Naive thymus-derived CD4-positive, alpha-beta T cell (primary cell): ENCODE measurements at regions not wholly inside any gene's neighbourhood (a gene's known extent, or its start where the extent isn't known, plus 50 kb on each side); places are given as distances from the start of the nearest gene placed in this dataset.
"Not testable (repeated sequence)": the region's sequence is repeated elsewhere in the genome, so short reads cannot be mapped to it uniquely, and the experiment has no call there.

Experiments
- ATAC-seq: fragments of 150-1000 bp; cut with Tn5 transposase; 2 replicates; pipeline ENCODE4 v1.10.0; 2021; ENCODE audit warnings: mild to moderate bottlenecking, moderate library complexity
- CTCF ChIA-PET: fragments of 350-600 bp; sonication (Branson Sonifier 250); formaldehyde crosslinking; loops from one replicate; lab custom pipeline; 2021; ENCODE audit warnings: antibody characterized with exemption; lab: Charles Lee
- POLR2A ChIA-PET: fragments of 350-600 bp; sonication (Branson Sonifier 250); formaldehyde crosslinking; loops from one replicate; lab custom pipeline; 2021; ENCODE audit warnings: antibody characterized with exemption, inconsistent platforms; lab: Charles Lee
- DNase-seq, 9 donors: peaks; one replicate each; pipeline versions ENCODE4 v3.0.0 to v3.0.0-alpha.2; 2020 to 2022; ENCODE audit warnings: mixed read lengths in 1 of 9
- H3K27ac ChIP-seq: one replicate; pipeline ENCODE4 v1.7.0; 2013; ENCODE audit warnings: mild to moderate bottlenecking, low read depth, low read length, moderate library complexity
- H3K27me3 ChIP-seq, 2 donors: one replicate each; pipeline ENCODE4 v1.7.0; 2013; ENCODE audit warnings: low read length in 2 of 2, mild to moderate bottlenecking in 2 of 2, moderate library complexity in 2 of 2; ENCODE audit not compliant: control insufficient read depth in 2 of 2, insufficient read depth in 2 of 2
- H3K36me3 ChIP-seq, 3 experiments: 1 replicate in 2 of 3; 2 replicates in 1 of 3; pipeline ENCODE4 v1.7.0; 2013; ENCODE audit warnings: low read length in 3 of 3, mild to moderate bottlenecking in 3 of 3, moderate library complexity in 1 of 3; ENCODE audit not compliant: insufficient read depth in 3 of 3, control insufficient read depth in 2 of 3
- H3K4me1 ChIP-seq, 2 donors: one replicate each; pipeline ENCODE4 v1.7.0; 2013; ENCODE audit warnings: low read length in 2 of 2, mild to moderate bottlenecking in 2 of 2, moderate library complexity in 1 of 2; ENCODE audit not compliant: control insufficient read depth in 2 of 2, insufficient read depth in 2 of 2
- H3K4me3 ChIP-seq: 2 replicates; pipeline ENCODE4 v1.7.0; 2013; ENCODE audit warnings: mild to moderate bottlenecking, low read length
- H3K9me3 ChIP-seq, 3 experiments: 1 replicate in 2 of 3; 2 replicates in 1 of 3; pipeline ENCODE4 v1.7.0; 2013; ENCODE audit warnings: low read length in 3 of 3; ENCODE audit not compliant: control insufficient read depth in 2 of 3
- H3K27ac Mint-ChIP-seq, 9 donors: one replicate each; pipeline ENCODE4 v1.8.0; 2020 to 2022; ENCODE audit warnings: mixed read lengths in 9 of 9, mild to moderate bottlenecking in 8 of 9, moderate library complexity in 5 of 9, inconsistent platforms in 2 of 9
- H3K27me3 Mint-ChIP-seq, 5 donors: one replicate each; pipeline ENCODE4 v1.8.0; 2021 to 2022; ENCODE audit warnings: mixed read lengths in 5 of 5, mild to moderate bottlenecking in 1 of 5
- H3K36me3 Mint-ChIP-seq, 5 donors: one replicate each; pipeline ENCODE4 v1.8.0; 2020 to 2022; ENCODE audit warnings: mixed read lengths in 5 of 5, mild to moderate bottlenecking in 3 of 5, inconsistent platforms in 1 of 5
- H3K4me1 Mint-ChIP-seq, 7 donors: one replicate each; pipeline ENCODE4 v1.8.0; 2020 to 2022; ENCODE audit warnings: mixed read lengths in 7 of 7, mild to moderate bottlenecking in 3 of 7, inconsistent platforms in 1 of 7
- H3K4me3 Mint-ChIP-seq, 10 donors: one replicate each; pipeline ENCODE4 v1.8.0; 2020 to 2022; ENCODE audit warnings: mild to moderate bottlenecking in 10 of 10, mixed read lengths in 10 of 10, moderate library complexity in 6 of 10, inconsistent platforms in 2 of 10
- H3K9me3 Mint-ChIP-seq, 11 donors: one replicate each; pipeline ENCODE4 v1.8.0; 2020 to 2022; ENCODE audit warnings: mixed read lengths in 11 of 11, mild to moderate bottlenecking in 4 of 11, inconsistent platforms in 1 of 11, moderate library complexity in 1 of 11
- intact Hi-C, 2 donors: fragments of 100-400 bp; cut with micrococcal nuclease; formaldehyde crosslinking; loops; one replicate each; pipeline ENCODE4 v1.15.1; 2023

DNA sequence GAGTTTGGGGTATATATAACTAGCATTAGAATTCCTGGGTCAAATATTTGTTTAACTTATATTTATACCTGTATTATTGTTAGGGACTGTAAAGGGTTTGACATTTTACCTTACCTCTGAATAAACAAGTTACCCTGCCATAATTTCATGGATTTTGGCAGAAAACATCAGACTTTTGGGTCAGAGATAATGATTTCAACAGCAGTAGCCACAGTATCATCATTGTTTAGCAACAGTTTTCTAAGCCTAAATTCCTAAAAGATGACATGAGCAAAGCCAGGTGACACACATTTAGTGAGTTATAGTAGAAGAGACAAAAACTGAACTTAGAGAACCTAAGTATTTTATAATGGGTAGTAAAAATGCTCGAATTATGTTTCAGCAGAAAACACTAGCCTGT, 954.4 kb downstream of the TRHDE start:
- Mint-ChIP-seq H3K27ac (no peak overlapping the region), H3K9me3 (peaks cover 0 to 14% (median 2%) of the 10 kb centered on the region in 11 donors), H3K36me3 (no peaks in the 10 kb centered on the region), H3K4me1 (no peaks in the 10 kb centered on the region), H3K4me3 (no peak overlapping the region), H3K27me3 (no peaks in the 10 kb centered on the region)
- ChIA-PET POLR2A (no interaction called here), CTCF (no interaction called here)
- Histone ChIP-seq H3K27ac (no peak overlapping the region), H3K9me3 (peaks cover 0 to 6% (median 0%) of the 10 kb centered on the region in 3 experiments), H3K36me3 (no peaks in the 10 kb centered on the region), H3K4me3 (no peak overlapping the region), H3K27me3 (no peaks in the 10 kb centered on the region), H3K4me1 (no peaks in the 10 kb centered on the region)
- ATAC-seq, result no peak
- intact Hi-C loops, result no loop called here
- no peak for DNase-seq

DNA sequence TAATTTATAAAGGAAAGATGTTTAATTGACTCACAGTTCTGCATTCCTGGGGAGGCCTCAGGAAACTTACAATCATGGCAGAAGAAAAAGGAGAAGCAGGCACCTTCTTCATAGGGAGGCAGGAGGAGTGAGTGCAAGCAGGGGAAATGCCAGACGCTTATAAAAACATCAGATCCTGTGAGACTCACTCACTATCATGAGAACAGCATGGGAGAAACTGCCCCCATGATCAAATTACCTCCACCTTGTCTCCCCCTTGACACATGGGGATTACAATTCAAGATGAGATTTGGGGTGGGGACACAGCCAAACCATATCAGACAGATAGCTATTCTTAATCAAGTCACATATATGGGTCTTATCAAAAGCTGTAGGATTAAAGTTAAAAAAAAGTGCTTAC, 956.7 kb downstream of the TRHDE start:
- intact Hi-C loops, CTCF ChIA-PET, H3K27me3 ChIP-seq, H3K4me1 Mint-ChIP-seq, H3K27ac ChIP-seq, H3K4me1 ChIP-seq, H3K36me3 ChIP-seq, POLR2A ChIA-PET, ATAC-seq, H3K36me3 Mint-ChIP-seq, H3K27me3 Mint-ChIP-seq, H3K4me3 ChIP-seq, DNase-seq, H3K4me3 Mint-ChIP-seq, H3K27ac Mint-ChIP-seq: not testable (repeated sequence)
- H3K9me3 ChIP-seq, result peaks cover 0 to 12% (median 0%) of the 10 kb centered on the region in 3 experiments
- peaks cover 0 to 20% (median 6%) of the 10 kb centered on the region in 11 donors for H3K9me3 Mint-ChIP-seq

DNA sequence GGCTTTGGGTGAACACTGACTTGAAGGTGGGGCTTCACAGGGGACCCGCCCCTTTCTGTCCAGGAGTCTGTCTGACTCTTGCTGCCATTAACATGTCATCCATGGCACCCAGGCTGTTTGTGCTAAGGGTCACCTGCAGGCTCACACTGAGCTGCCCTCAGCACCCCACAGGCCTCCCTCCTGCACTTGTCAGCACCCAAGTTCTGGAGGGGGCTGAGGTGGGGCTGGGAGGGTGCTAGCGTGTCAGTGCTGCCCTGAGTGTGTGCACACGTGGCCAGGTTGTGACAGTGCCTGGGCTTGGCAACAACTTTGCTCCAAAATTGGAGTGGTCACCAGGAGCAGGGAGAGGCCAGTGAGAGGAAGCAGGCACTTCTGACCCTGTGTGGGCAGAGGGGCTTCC, 963.2 kb downstream of the TRHDE start:
- no peaks in the 10 kb centered on the region for H3K4me1 Mint-ChIP-seq
- Histone ChIP-seq H3K36me3 (no peaks in the 10 kb centered on the region), H3K4me3 (no peak overlapping the region), H3K4me1 (no peaks in the 10 kb centered on the region), H3K27ac (no peak overlapping the region), H3K9me3 (peaks cover 0 to 12% (median 0%) of the 10 kb centered on the region in 3 experiments), H3K27me3 (no peaks in the 10 kb centered on the region)
- intact Hi-C loops, result no loop called here
- no peaks in the 10 kb centered on the region for H3K27me3 Mint-ChIP-seq
- no peak overlapping the region for H3K4me3 Mint-ChIP-seq
- DNase-seq, result no peak
- ChIA-PET POLR2A (no interaction called here), CTCF (no interaction called here)
- H3K9me3 Mint-ChIP-seq, result peaks cover 0 to 35% (median 11%) of the 10 kb centered on the region in 11 donors
- ATAC-seq, result no peak
- H3K36me3 Mint-ChIP-seq, result no peaks in the 10 kb centered on the region
- no peak overlapping the region for H3K27ac Mint-ChIP-seq

DNA sequence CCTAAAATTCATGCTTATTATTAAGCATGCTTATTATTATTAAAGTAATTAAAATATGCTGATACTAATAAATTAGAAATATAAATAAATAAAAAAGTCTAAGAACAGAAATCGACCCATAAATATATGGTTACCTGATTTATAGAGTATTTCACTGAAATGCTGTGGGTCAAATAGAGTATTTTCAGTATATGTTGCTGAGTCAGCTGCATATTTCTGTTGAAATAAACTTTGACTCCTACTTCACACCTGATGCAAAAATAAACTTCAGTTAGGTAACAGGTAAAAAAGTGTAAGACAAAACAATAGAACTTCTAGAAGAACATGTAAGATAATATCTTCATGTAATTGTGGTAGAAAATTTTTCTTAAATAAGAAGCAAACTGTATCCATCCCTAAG, 967.9 kb downstream of the TRHDE start:
- no peak overlapping the region for H3K4me3 ChIP-seq
- Mint-ChIP-seq H3K4me3 (no peak overlapping the region), H3K9me3 (peaks cover 0 to 24% (median 12%) of the 10 kb centered on the region in 11 donors), H3K4me1 (no peaks in the 10 kb centered on the region), H3K36me3 (no peaks in the 10 kb centered on the region), H3K27ac (no peak overlapping the region), H3K27me3 (no peaks in the 10 kb centered on the region)
- POLR2A ChIA-PET, result no interaction called here
- H3K4me1 ChIP-seq, result no peaks in the 10 kb centered on the region
- ATAC-seq (no peak), DNase-seq (no peak)
- no peaks in the 10 kb centered on the region for H3K27me3 ChIP-seq
- no peak overlapping the region for H3K27ac ChIP-seq
- intact Hi-C loops, result no loop called here
- CTCF ChIA-PET, result no interaction called here
- no peaks in the 10 kb centered on the region for H3K36me3 ChIP-seq
- no peaks in the 10 kb centered on the region for H3K9me3 ChIP-seq

DNA sequence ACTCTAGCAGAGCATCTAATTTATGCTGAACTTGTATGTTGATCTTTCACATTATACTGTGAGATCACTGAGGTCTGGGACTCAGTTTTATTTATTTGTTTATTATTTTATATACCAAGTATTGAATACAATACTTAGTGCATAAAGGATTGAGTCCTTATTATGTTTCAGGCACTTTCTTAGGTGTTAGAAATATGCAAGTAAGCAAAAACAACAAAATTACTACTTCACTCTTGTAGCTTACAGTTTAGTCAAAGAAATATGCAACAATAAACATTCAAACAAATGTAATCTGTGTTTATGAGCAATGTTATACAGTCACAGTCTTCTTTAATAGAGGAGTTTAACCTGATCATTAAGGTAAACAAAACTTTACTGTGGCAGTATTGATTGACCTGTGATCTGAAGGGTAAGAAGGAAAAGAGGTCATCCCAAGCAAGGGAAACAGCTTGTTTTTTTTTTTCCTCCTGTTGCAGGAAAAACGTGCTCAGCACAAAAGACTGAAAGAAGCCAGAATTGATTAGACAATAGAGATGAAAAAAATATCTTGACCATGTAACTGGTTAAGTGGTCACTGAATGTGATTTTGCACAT, 990.7 kb downstream of the TRHDE start:
- no peak for ATAC-seq
- Histone ChIP-seq H3K4me3 (no peak overlapping the region), H3K27me3 (no peaks in the 10 kb centered on the region), H3K36me3 (no peaks in the 10 kb centered on the region), H3K4me1 (no peaks in the 10 kb centered on the region), H3K27ac (no peak overlapping the region), H3K9me3 (peaks cover 0 to 5% (median 0%) of the 10 kb centered on the region in 3 experiments)
- ChIA-PET POLR2A (no interaction called here), CTCF (no interaction called here)
- Mint-ChIP-seq H3K4me1 (no peaks in the 10 kb centered on the region), H3K27me3 (no peaks in the 10 kb centered on the region), H3K36me3 (peaks cover 0 to 3% (median 0%) of the 10 kb centered on the region in 5 donors), H3K27ac (no peak overlapping the region), H3K9me3 (peaks cover 0 to 11% (median 3%) of the 10 kb centered on the region in 11 donors), H3K4me3 (no peak overlapping the region)
- no peak for DNase-seq
- intact Hi-C loops, result no loop called here

DNA sequence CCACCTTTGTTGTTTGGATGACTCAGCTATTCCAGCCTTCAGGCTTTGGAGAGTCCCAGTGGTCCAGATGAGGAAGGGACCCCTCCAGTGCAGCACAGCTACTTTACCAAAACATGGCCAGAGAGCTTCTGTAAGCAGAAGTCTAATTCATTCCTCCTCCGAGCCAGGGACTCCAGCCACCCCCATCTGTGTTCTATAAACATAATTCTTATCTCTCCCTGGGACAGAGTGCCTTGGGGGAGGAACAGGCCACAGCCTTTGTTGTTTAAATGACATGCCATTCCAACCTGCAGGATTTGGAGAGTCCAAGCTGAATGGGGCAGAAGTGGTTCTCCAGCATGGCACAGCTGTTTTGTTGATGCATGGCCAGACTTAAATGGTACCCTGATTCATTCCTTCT, 994.0 kb downstream of the TRHDE start:
- H3K4me3 ChIP-seq, result no peak overlapping the region
- H3K27ac ChIP-seq, result no peak overlapping the region
- no peak for ATAC-seq
- Mint-ChIP-seq H3K27me3 (no peaks in the 10 kb centered on the region), H3K4me3 (no peak overlapping the region), H3K36me3 (peaks cover 0 to 3% (median 0%) of the 10 kb centered on the region in 5 donors), H3K9me3 (peaks cover 0 to 29% (median 9%) of the 10 kb centered on the region in 11 donors), H3K4me1 (no peaks in the 10 kb centered on the region), H3K27ac (no peak overlapping the region)
- intact Hi-C loops, result no loop called here
- no peaks in the 10 kb centered on the region for H3K4me1 ChIP-seq
- H3K27me3 ChIP-seq, result no peaks in the 10 kb centered on the region
- ChIA-PET CTCF (no interaction called here), POLR2A (no interaction called here)
- H3K9me3 ChIP-seq, result peaks cover 0 to 5% (median 0%) of the 10 kb centered on the region in 3 experiments
- DNase-seq, result no peak
- no peaks in the 10 kb centered on the region for H3K36me3 ChIP-seq

DNA sequence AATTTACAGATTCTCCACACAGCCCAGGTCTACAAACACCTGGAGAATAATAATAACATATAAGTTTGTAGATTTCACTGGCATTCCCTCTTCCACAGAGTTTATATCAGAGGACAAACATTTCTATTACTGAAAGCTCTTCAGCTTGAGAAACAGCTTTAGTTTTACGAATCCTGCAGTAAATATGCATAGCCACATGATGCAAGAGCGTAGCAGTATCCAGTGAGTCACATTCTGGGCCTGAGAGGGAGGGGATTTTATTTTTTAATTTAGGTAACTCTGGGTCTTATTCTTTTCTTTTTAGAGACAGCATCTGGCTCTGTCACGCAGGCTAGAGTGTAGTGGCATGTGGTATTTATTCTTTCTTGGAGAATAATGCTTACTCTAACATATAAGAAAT, 1002.8 kb downstream of the TRHDE start:
- DNase-seq (no peak), ATAC-seq (no peak)
- POLR2A ChIA-PET, result no interaction called here
- H3K4me3 ChIP-seq, result no peak overlapping the region
- no peaks in the 10 kb centered on the region for H3K27me3 ChIP-seq
- H3K27ac ChIP-seq, result no peak overlapping the region
- no peaks in the 10 kb centered on the region for H3K9me3 ChIP-seq
- H3K9me3 Mint-ChIP-seq, result peaks cover 0 to 35% (median 8%) of the 10 kb centered on the region in 11 donors
- no peak overlapping the region for H3K27ac Mint-ChIP-seq
- no peaks in the 10 kb centered on the region for H3K36me3 Mint-ChIP-seq
- intact Hi-C loops, result no loop called here
- CTCF ChIA-PET, result no interaction called here
- no peak overlapping the region for H3K4me3 Mint-ChIP-seq
- no peaks in the 10 kb centered on the region for H3K4me1 ChIP-seq
- no peaks in the 10 kb centered on the region for H3K36me3 ChIP-seq
- no peaks in the 10 kb centered on the region for H3K27me3 Mint-ChIP-seq
- H3K4me1 Mint-ChIP-seq, result no peaks in the 10 kb centered on the region
